ENCODE measurements at regions not wholly inside any gene's neighbourhood (a gene's known extent, or its start where the extent isn't known, plus 50 kb on each side); places are given as distances from the start of the nearest gene placed in this dataset.

DNA sequence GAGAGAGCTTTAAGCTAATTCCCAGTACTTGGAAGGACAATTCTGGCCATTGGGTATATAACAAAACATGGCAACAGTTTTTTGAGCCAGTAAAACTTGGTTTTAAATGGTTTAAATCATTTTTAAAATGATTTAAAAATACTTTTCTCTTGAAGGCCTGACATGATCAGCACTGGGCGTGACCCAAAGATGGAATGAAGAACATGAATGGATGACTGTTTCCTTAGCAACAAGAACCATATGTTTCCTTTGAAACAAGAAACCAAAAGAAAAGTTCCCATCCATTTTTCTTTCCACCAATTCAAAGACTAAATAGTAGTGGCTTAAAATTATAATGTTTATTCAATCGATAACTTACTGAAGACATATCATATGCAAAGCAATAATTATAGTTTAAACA is 348.3 kb upstream of the FIGN start:
- TF ChIP-seq CTCF (IDR thresholded peaks at IDR 0.05) (no peak), EZH2phosphoT487 (IDR thresholded peaks at IDR 0.05) (no peak)

Measured in neural progenitor cell (in vitro differentiated cells).